Sigmoid colon (tissue), 6 donors: ENCODE measurements at regions not wholly inside any gene's neighbourhood (a gene's known extent, or its start where the extent isn't known, plus 50 kb on each side); places are given as distances from the start of the nearest gene placed in this dataset.

ENCODE experiments used
- DNase-seq: peaks from one replicate; pipeline ENCODE4 v3.0.0-alpha.2; 2019
- H3K27ac ChIP-seq, 4 donors: fragments of 200-600 bp; sonication (generic); one replicate each; pipeline ENCODE4 v1.5.1; 2016 to 2019; ENCODE audit warnings: mild to moderate bottlenecking in 1 of 4
- H3K27me3 ChIP-seq, 3 donors: fragments of 200-600 bp; sonication (generic); one replicate each; pipeline ENCODE4 v1.5.1; 2019; ENCODE audit warnings: mild to moderate bottlenecking in 1 of 3
- H3K36me3 ChIP-seq, 4 donors: fragments of 200-600 bp; sonication (generic); one replicate each; pipeline ENCODE4 v1.5.1; 2016 to 2019
- H3K4me1 ChIP-seq, 4 donors: fragments of 200-600 bp; sonication (generic); one replicate each; pipeline ENCODE4 v1.5.1; 2017 to 2019
- H3K4me3 ChIP-seq, 4 donors: fragments of 200-600 bp; sonication (generic); one replicate each; pipeline ENCODE4 v1.5.1; 2017 to 2019; ENCODE audit warnings: mild to moderate bottlenecking in 2 of 4, moderate library complexity in 1 of 4
- H3K9me3 ChIP-seq, 4 donors: fragments of 200-600 bp in 3 of 4; sonication (generic) in 3 of 4; one replicate each; pipeline versions ENCODE4 v1.5.1 to v1.6.1; 2013 to 2019
- CTCF ChIP-seq, 4 experiments: fragments of 450-650 bp in 3 of 4; fragments of 200-600 bp in 1 of 4; IDR thresholded peaks; one replicate each; pipeline ENCODE4 v1.5.1; 2016 to 2019; ENCODE audit warnings: antibody characterized with exemption in 4 of 4, mild to moderate bottlenecking in 3 of 4, moderate library complexity in 2 of 4
- EP300 ChIP-seq, 4 donors: sonication (generic); formaldehyde crosslinking; IDR thresholded peaks; one replicate each; pipeline ENCODE4 v1.6.1; 2017; ENCODE audit warnings: antibody characterized with exemption in 4 of 4
- POLR2A ChIP-seq, 2 donors: fragments of 450-650 bp; IDR thresholded peaks; one replicate each; pipeline ENCODE4 v1.6.1; 2016; ENCODE audit warnings: antibody characterized with exemption in 2 of 2, mild to moderate bottlenecking in 2 of 2, moderate library complexity in 2 of 2
- POLR2AphosphoS5 ChIP-seq, 4 donors: sonication (generic); formaldehyde crosslinking; IDR thresholded peaks; one replicate each; pipeline ENCODE4 v1.6.1; 2017; ENCODE audit warnings: antibody characterized with exemption in 4 of 4
- WGBS, 2 donors: extraction: QIAGEN DNeasy Blood & Tissue Kit; methylation state at CpG; one replicate each; pipeline ENCODE4 v1.1.7; 2013; 5-methylcytosine and 5-hydroxymethylcytosine counted together
- intact Hi-C: fragments of 100-400 bp; cut with DNase I; formaldehyde crosslinking; loops from one replicate; pipeline ENCODE4 v1.15.1; 2023
- donor health status: healthy with polysubstance abuse.
- donor health status: healthy.

- WGBS, 2 donors, result 23 to 62% methylated on average over 5 of the region's 5 CpGs
- H3K27me3 ChIP-seq, result no peaks in the 10 kb centered on the region
- H3K27ac ChIP-seq, result no peak overlapping the region
- no peak for TF ChIP-seq POLR2A (IDR thresholded peaks at IDR 0.05)
- TF ChIP-seq POLR2AphosphoS5 (IDR thresholded peaks at IDR 0.05), result no peak
- no peak for TF ChIP-seq EP300 (IDR thresholded peaks at IDR 0.05)
- no peak for TF ChIP-seq CTCF (IDR thresholded peaks at IDR 0.05)
- no peaks in the 10 kb centered on the region for H3K4me1 ChIP-seq
- no peaks in the 10 kb centered on the region for H3K9me3 ChIP-seq
- DNase-seq, result no peak
- intact Hi-C loops, result no loop called here
- no peaks in the 10 kb centered on the region for H3K36me3 ChIP-seq
- H3K4me3 ChIP-seq, result no peak overlapping the region
These were observed 726.6 kb upstream of the FANCL start for GRCh38 chr2:58967736-58968135.

GRCh38 chr2:58965602-58966001 lies 724.5 kb upstream of the FANCL start:
- H3K4me3 ChIP-seq, result no peak overlapping the region
- 68 to 78% methylated on average over 2 of the region's 2 CpGs for WGBS, 2 donors
- intact Hi-C loops, result no loop called here

DNA sequence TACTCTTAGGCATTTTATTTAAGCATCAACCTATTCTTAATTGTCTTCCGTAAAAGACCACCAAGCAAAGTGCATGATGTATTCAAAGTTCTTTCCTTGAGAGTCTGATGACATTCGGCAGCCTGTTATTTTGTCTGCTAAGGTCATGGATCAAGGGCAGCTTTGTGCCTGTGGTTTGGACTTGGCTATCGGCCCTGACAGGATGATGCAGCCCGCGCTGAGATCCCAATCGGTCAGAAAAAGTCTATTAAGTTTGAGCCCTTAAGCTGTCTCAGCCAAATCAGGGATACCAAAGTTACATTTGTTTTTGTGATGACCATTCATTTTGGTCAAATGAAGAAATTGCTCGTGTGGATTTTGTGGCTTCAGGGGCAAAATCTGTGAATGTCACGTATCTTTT lies 718.9 kb upstream of the FANCL start:
- WGBS, 2 donors, result 73 to 80% methylated on average over 8 of the region's 8 CpGs
- DNase-seq, result no peak
- intact Hi-C loops, result no loop called here
- Histone ChIP-seq H3K27me3 (no peaks in the 10 kb centered on the region), H3K4me3 (no peak overlapping the region), H3K36me3 (no peaks in the 10 kb centered on the region), H3K4me1 (peaks cover 0 to 15% (median 0%) of the 10 kb centered on the region in 4 donors), H3K27ac (no peak overlapping the region), H3K9me3 (no peaks in the 10 kb centered on the region)
- no peak for TF ChIP-seq POLR2AphosphoS5 (IDR thresholded peaks at IDR 0.05)
- no peak for TF ChIP-seq CTCF (IDR thresholded peaks at IDR 0.05)
- no peak for TF ChIP-seq EP300 (IDR thresholded peaks at IDR 0.05)
- TF ChIP-seq POLR2A (IDR thresholded peaks at IDR 0.05), result no peak

More at GRCh38 chr2:58965602-58966001, 724.5 kb upstream of the FANCL start:
- H3K9me3 ChIP-seq, result no peaks in the 10 kb centered on the region
- no peaks in the 10 kb centered on the region for H3K4me1 ChIP-seq
- no peak for DNase-seq
- H3K36me3 ChIP-seq, result no peaks in the 10 kb centered on the region
- no peak overlapping the region for H3K27ac ChIP-seq
- no peaks in the 10 kb centered on the region for H3K27me3 ChIP-seq
- TF ChIP-seq POLR2AphosphoS5 (IDR thresholded peaks at IDR 0.05) (no peak), CTCF (IDR thresholded peaks at IDR 0.05) (no peak), POLR2A (IDR thresholded peaks at IDR 0.05) (no peak), EP300 (IDR thresholded peaks at IDR 0.05) (no peak)

DNA sequence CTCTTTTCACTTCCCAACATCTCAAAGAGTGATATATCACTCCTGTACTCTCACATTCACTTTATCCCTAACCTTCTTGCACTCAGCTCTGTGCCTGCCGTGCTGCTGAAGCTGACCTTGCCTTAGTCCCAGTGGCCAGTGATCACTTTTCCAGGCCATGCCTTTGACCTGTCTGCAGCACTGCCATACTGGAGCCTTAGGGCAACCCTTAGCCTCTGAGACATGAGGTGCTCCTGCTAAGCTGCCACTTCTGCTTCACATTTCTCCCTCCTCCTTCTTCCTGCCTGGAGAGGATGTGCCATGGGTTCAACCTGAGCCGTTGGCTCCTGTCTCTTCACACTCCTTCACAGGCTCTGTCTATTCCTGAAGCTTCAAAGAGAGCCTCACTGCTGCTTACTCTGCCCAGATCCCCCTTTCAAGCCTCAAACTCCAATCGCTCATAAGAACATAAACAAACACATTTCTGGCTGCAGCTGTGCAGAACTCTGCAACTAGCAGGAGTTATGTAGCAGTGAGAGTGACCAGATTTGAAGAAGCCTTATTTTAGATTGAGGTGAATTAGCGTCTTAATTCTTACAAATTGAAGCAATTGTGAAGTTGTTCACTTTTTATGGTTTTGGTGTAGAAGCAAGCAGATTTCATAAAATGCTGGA lies 716.2 kb upstream of the FANCL start:
- H3K4me3 ChIP-seq, result no peak overlapping the region
- peaks cover 0 to 15% (median 0%) of the 10 kb centered on the region in 4 donors for H3K4me1 ChIP-seq
- no peak for TF ChIP-seq CTCF (IDR thresholded peaks at IDR 0.05)
- no peak for TF ChIP-seq POLR2A (IDR thresholded peaks at IDR 0.05)
- no peak for TF ChIP-seq EP300 (IDR thresholded peaks at IDR 0.05)
- TF ChIP-seq POLR2AphosphoS5 (IDR thresholded peaks at IDR 0.05), result no peak
- no peak overlapping the region for H3K27ac ChIP-seq
- H3K9me3 ChIP-seq, result no peaks in the 10 kb centered on the region
- no peaks in the 10 kb centered on the region for H3K36me3 ChIP-seq
- 56 to 66% methylated on average over 4 of the region's 4 CpGs for WGBS, 2 donors
- no peaks in the 10 kb centered on the region for H3K27me3 ChIP-seq
- no peak for DNase-seq
- intact Hi-C loops, result no loop called here

GRCh38 chr2:58954880-58955385 lies 713.8 kb upstream of the FANCL start:
- H3K27me3 ChIP-seq, result no peaks in the 10 kb centered on the region
- 63 to 69% methylated on average over 11 of the region's 11 CpGs for WGBS, 2 donors
- TF ChIP-seq CTCF (IDR thresholded peaks at IDR 0.05) (no peak), POLR2AphosphoS5 (IDR thresholded peaks at IDR 0.05) (no peak), EP300 (IDR thresholded peaks at IDR 0.05) (no peak), POLR2A (IDR thresholded peaks at IDR 0.05) (no peak)
- no peak overlapping the region for H3K4me3 ChIP-seq
- no peak for DNase-seq
- peaks cover 0 to 15% (median 0%) of the 10 kb centered on the region in 4 donors for H3K4me1 ChIP-seq
- H3K9me3 ChIP-seq, result no peaks in the 10 kb centered on the region
- no peak overlapping the region for H3K27ac ChIP-seq
- H3K36me3 ChIP-seq, result no peaks in the 10 kb centered on the region
- intact Hi-C loops, result no loop called here
